Right lobe of liver (tissue), 6 donors: ENCODE measurements at regions not wholly inside any gene's neighbourhood (a gene's known extent, or its start where the extent isn't known, plus 50 kb on each side); places are given as distances from the start of the nearest gene placed in this dataset.

ENCODE experiments used
- ATAC-seq, 4 donors: fragments of 200-7000 bp; cut with Tn5 transposase; one replicate each; pipeline ENCODE4 v1.9.1; 2020; ENCODE audit warnings: mild to moderate bottlenecking in 4 of 4, moderate library complexity in 4 of 4
- DNase-seq, 3 donors: peaks; one replicate each; pipeline ENCODE4 v3.0.0-alpha.2; 2020
- H3K27ac ChIP-seq, 3 donors: fragments of 200-600 bp; one replicate each; pipeline ENCODE4 v1.8.0; 2022
- H3K27me3 ChIP-seq, 2 donors: fragments of 200-600 bp; one replicate each; pipeline ENCODE4 v1.8.0; 2022
- H3K36me3 ChIP-seq, 4 donors: fragments of 200-600 bp; sonication (generic) in 1 of 4; one replicate each; pipeline versions ENCODE4 v1.5.1 to v1.8.0; 2017 to 2022; ENCODE audit warnings: control low read depth in 1 of 4
- H3K4me1 ChIP-seq, 4 donors: fragments of 200-600 bp; sonication (generic) in 1 of 4; one replicate each; pipeline versions ENCODE4 v1.5.1 to v1.8.0; 2017 to 2022; ENCODE audit warnings: control low read depth in 1 of 4
- H3K4me3 ChIP-seq, 3 donors: fragments of 200-600 bp; one replicate each; pipeline ENCODE4 v1.8.0; 2022
- H3K9me3 ChIP-seq, 4 donors: fragments of 200-600 bp; sonication (generic) in 1 of 4; one replicate each; pipeline versions ENCODE4 v1.5.1 to v1.8.0; 2017 to 2022; ENCODE audit warnings: control low read depth in 1 of 4
- POLR2A ChIP-seq: fragments of 450-650 bp; IDR thresholded peaks from one replicate; pipeline ENCODE4 v1.6.1; 2017; ENCODE audit warnings: antibody characterized with exemption, mild to moderate bottlenecking
- WGBS: methylation state at CpG from one replicate; pipeline ENCODE4 v1.1.6; 2018; ENCODE audit warnings: low coverage, low lambda C conversion rate; ENCODE audit not compliant: insufficient coverage; ENCODE audit errors: missing lambda C conversion rate; 5-methylcytosine and 5-hydroxymethylcytosine counted together
- intact Hi-C, 2 donors: fragments of 100-400 bp; cut with DNase I; formaldehyde crosslinking; loops; one replicate each; pipeline versions ENCODE4 v1.11.2 to v1.14.1; 2022
- TF ChIP-seq, protein P1 (sequence below), 4 donors: fragments of 200-600 bp in 3 of 4; fragments of 450-650 bp in 1 of 4; IDR thresholded peaks; one replicate each; pipeline versions ENCODE4 v1.5.1 to v1.8.0; 2016 to 2022; ENCODE audit warnings: antibody characterized with exemption in 4 of 4, mild to moderate bottlenecking in 2 of 4
- donor health status: DM: no; HTN: yes; CAD: no.
- donor health status: DM: no; HTN: no; CAD: no.
- donor health status: DM: no; HTN: no; CAD: no.
- donor health status: DM: no; HTN: yes; CAD: no.
- donor health status: DM: no; HTN: yes; CAD: no.

DNA sequence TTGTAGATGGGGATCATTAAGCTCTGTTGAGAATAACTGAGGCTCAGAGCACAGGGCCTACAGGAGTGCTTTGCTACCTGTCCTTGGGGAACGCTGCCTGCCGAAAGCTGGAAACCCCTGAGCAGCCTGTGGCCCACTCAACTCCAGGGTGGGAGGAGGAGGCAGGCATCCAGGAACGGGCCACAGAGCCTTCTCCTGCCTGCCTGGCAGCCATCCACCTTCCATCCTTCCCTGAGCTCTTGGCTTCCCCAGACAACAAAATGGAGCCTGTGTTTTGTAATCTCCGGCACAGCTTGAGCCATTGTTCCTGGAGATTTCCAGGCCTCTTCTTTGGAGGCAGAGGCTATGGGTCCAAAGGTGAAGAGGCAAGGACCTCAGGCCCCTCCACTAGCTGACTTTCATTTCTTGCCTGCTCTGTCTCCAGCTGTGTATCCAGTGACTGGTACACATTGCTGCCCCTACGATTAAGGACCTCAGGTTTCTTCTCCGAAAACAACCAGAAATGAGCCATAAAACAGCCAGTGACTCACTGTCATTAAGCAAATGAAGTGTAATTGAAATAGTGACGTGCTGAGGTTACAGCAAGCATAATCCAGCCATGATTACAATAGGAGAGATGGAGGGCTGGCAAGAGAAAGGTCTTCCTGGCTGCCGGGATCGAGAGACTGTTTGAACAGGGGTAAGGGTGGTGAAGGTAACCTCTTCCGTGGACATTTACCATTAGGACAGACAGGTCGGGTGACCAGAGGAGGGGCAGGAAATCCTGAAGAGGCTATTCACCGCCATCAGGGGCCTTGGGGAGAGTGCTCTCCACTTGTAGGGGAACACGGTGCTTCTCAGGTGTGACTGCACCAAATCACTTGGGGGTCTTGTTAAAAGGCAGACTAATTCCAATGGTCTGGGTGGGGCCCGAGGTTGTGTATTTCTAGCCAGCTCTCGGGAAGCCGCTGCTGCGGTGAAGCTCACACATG, 56.3 kb upstream of the KCNA5 start:
- intact Hi-C loops = no loop called here
- Histone ChIP-seq H3K27ac (no peak overlapping the region), H3K4me1 (no peaks in the 10 kb centered on the region), H3K4me3 (no peak overlapping the region), H3K9me3 (no peaks in the 10 kb centered on the region), H3K36me3 (no peaks in the 10 kb centered on the region), H3K27me3 (no peaks in the 10 kb centered on the region)
- ATAC-seq (no peak), DNase-seq (no peak)
- TF ChIP-seq POLR2A = no peak
- TF ChIP-seq, protein P1, sequence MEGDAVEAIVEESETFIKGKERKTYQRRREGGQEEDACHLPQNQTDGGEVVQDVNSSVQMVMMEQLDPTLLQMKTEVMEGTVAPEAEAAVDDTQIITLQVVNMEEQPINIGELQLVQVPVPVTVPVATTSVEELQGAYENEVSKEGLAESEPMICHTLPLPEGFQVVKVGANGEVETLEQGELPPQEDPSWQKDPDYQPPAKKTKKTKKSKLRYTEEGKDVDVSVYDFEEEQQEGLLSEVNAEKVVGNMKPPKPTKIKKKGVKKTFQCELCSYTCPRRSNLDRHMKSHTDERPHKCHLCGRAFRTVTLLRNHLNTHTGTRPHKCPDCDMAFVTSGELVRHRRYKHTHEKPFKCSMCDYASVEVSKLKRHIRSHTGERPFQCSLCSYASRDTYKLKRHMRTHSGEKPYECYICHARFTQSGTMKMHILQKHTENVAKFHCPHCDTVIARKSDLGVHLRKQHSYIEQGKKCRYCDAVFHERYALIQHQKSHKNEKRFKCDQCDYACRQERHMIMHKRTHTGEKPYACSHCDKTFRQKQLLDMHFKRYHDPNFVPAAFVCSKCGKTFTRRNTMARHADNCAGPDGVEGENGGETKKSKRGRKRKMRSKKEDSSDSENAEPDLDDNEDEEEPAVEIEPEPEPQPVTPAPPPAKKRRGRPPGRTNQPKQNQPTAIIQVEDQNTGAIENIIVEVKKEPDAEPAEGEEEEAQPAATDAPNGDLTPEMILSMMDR (IDR thresholded peaks at IDR 0.05) = no peak
- 56% methylated on average over 10 of the region's 17 CpGs for WGBS

DNA sequence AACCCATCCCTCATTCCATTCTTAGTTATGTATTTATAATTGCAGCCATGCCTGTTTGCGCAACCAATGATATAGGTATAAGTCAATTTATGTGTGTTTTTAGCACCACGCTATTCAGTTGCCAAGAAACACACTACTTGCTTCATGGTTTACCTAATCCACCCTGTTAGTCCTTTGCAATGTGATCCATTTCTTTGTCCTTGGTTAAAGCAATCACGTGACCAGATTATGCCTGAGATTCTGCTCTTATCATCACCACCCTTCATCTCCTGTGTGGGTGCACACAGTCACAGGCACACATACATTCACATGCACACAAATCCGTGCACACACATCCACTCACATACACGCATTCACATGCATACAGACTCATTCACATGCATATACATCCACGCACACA, 52.3 kb upstream of the KCNA5 start:
- no peaks in the 10 kb centered on the region for H3K36me3 ChIP-seq
- H3K4me3 ChIP-seq = no peak overlapping the region
- WGBS = 46% methylated on average over 5 of the region's 6 CpGs
- intact Hi-C loops = no loop called here
- H3K9me3 ChIP-seq = no peaks in the 10 kb centered on the region
- no peaks in the 10 kb centered on the region for H3K27me3 ChIP-seq
- ATAC-seq = no peak
- no peak for TF ChIP-seq POLR2A
- TF ChIP-seq, protein P1 (IDR thresholded peaks at IDR 0.05) = no peak
- no peak overlapping the region for H3K27ac ChIP-seq
- DNase-seq = peak in 1 of 3 donors; percentile 14
- no peaks in the 10 kb centered on the region for H3K4me1 ChIP-seq

DNA sequence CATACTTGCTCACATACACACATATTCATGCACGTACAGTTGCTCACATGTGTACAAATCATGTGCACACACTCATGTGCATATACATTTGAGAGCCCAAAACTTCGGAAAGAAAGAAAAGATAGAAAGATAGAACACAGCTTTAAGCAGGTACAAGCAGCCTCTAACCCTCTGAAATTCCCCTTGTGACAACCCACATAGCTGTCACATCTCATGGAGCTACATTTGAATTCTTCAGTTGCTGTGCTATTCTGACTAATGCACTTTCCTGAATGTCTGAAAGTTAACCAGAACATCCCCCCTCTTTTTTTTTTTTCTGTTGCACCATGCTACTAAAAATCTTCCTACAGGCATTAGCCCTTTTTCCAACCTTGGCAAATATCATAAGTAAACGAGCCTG, 51.9 kb upstream of the KCNA5 start:
- WGBS = 25% methylated on average over 3 of the region's 3 CpGs
- no peaks in the 10 kb centered on the region for H3K36me3 ChIP-seq
- no peaks in the 10 kb centered on the region for H3K9me3 ChIP-seq
- ATAC-seq (no peak), DNase-seq (no peak)
- intact Hi-C loops = no loop called here
- H3K27me3 ChIP-seq = no peaks in the 10 kb centered on the region
- TF ChIP-seq, protein P1 (IDR thresholded peaks at IDR 0.05) = no peak
- TF ChIP-seq POLR2A = no peak
- H3K4me1 ChIP-seq = no peaks in the 10 kb centered on the region
- H3K4me3 ChIP-seq = no peak overlapping the region
- no peak overlapping the region for H3K27ac ChIP-seq

DNA sequence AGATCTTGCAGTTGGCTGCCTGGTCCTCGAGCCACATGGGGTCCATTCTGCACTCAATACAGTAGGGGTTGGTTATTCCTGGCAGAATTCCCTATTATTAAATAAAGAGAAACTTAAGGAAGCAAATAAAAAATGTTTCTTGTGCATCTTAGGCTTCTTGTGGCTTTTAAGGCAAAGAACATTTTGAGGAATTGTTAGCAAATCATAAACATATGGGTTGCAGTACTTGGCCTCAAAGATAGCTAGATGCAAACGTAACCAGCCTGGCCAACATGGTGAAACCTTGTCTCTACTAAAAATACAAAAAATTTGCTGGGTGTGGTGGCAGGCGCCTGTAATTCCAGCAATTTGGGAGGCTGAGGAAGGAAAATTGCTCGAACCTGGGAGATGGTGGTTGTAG, 50.8 kb upstream of the KCNA5 start:
- ATAC-seq = no peak
- DNase-seq = no peak
- intact Hi-C loops = no loop called here
- TF ChIP-seq, protein P1 (IDR thresholded peaks at IDR 0.05) = no peak
- TF ChIP-seq POLR2A = no peak
- no peaks in the 10 kb centered on the region for H3K4me1 ChIP-seq
- H3K36me3 ChIP-seq = no peaks in the 10 kb centered on the region
- 38% methylated on average over 4 of the region's 4 CpGs for WGBS
- H3K27ac ChIP-seq = no peak overlapping the region
- H3K27me3 ChIP-seq = no peaks in the 10 kb centered on the region
- no peaks in the 10 kb centered on the region for H3K9me3 ChIP-seq
- no peak overlapping the region for H3K4me3 ChIP-seq
